H1 (cell line): ENCODE measurements at regions not wholly inside any gene's neighbourhood (a gene's known extent, or its start where the extent isn't known, plus 50 kb on each side); places are given as distances from the start of the nearest gene placed in this dataset.

Source experiments
- CTCF ChIA-PET: fragments of 300-600 bp; sonication (Branson Sonifier 250); formaldehyde crosslinking; loops from one replicate; lab custom pipeline; 2021; ENCODE audit not compliant: partially characterized antibody; lab: Charles Lee
- POLR2A ChIA-PET: fragments of 300-600 bp; sonication (Branson Sonifier 250); formaldehyde crosslinking; loops from one replicate; lab custom pipeline; 2021; ENCODE audit warnings: inconsistent platforms; ENCODE audit not compliant: partially characterized antibody; lab: Charles Lee
- DNase-seq, 2 experiments: peaks; one replicate each; pipeline versions ENCODE4 v3.0.0 to v3.0.0-alpha.2; 2010 to 2022; ENCODE audit warnings: low spot score in 2 of 2, low read depth in 1 of 2, mixed read lengths in 1 of 2
- FAIRE-seq: peaks from 2 replicates; lab custom pipeline; 2011; peaks lifted over from hg19 to GRCh38; lab: Jason Lieb, UNC
- H2AFZ ChIP-seq: 2 replicates; pipeline ENCODE4 v1.8.1; 2012; ENCODE audit warnings: low read length, inconsistent platforms
- H2AK5ac ChIP-seq: 2 replicates; pipeline ENCODE4 v1.6.1; 2013; ENCODE audit warnings: low read depth, low read length
- H2BK120ac ChIP-seq: replicated peaks from 2 replicates; pipeline ENCODE3; 2013; ENCODE audit warnings: low read depth, low read length, inconsistent platforms
- H2BK12ac ChIP-seq: 2 replicates; pipeline ENCODE4 v1.6.1; 2013; ENCODE audit warnings: low read depth, low read length
- H2BK15ac ChIP-seq: 2 replicates; pipeline ENCODE4 v1.6.1; 2013; ENCODE audit warnings: low read length
- H2BK20ac ChIP-seq: 2 replicates; pipeline ENCODE4 v1.6.1; 2013; ENCODE audit warnings: low read length
- H2BK5ac ChIP-seq: 2 replicates; pipeline ENCODE4 v1.6.1; 2013; ENCODE audit warnings: low read depth, low read length
- H3K14ac ChIP-seq: 2 replicates; pipeline ENCODE4 v1.6.1; 2013; ENCODE audit warnings: inconsistent platforms; ENCODE audit not compliant: insufficient read length
- H3K18ac ChIP-seq: 2 replicates; pipeline ENCODE4 v1.6.1; 2013; ENCODE audit warnings: low read length; ENCODE audit errors: extremely low read depth
- H3K23ac ChIP-seq: 2 replicates; pipeline ENCODE4 v1.6.1; 2013; ENCODE audit warnings: inconsistent platforms; ENCODE audit not compliant: insufficient read length
- H3K23me2 ChIP-seq: 2 replicates; pipeline ENCODE4 v1.6.1; 2013; ENCODE audit warnings: low read depth, low read length
- H3K27ac ChIP-seq: 2 replicates; pipeline ENCODE4 v1.6.1; 2011; ENCODE audit warnings: low read depth, low read length, inconsistent platforms
- H3K27me3 ChIP-seq, 4 experiments: replicated peaks in 1 of 4; 1 replicate in 1 of 4; 2 replicates in 3 of 4; pipeline versions ENCODE4 v1.6.1 to v1.8.1; 2011 to 2013; ENCODE audit warnings: low read length in 3 of 4, mild to moderate bottlenecking in 3 of 4, inconsistent platforms in 2 of 4, mixed read lengths in 2 of 4, moderate library complexity in 1 of 4; ENCODE audit not compliant: control insufficient read depth in 3 of 4, insufficient read depth in 3 of 4; ENCODE audit errors: extremely low read depth in 1 of 4
- H3K36me3 ChIP-seq, 4 experiments: 2 replicates each; pipeline versions ENCODE4 v1.6.1 to v1.8.1; 2011 to 2013; ENCODE audit warnings: mild to moderate bottlenecking in 4 of 4, low read length in 3 of 4, moderate library complexity in 2 of 4, control low read depth in 1 of 4, inconsistent platforms in 1 of 4; ENCODE audit not compliant: insufficient read depth in 4 of 4, control insufficient read depth in 2 of 4
- H3K4ac ChIP-seq: replicated peaks from 2 replicates; pipeline ENCODE3; 2013; ENCODE audit warnings: low read length, low read depth, mixed read lengths, inconsistent platforms; ENCODE audit not compliant: insufficient read length
- H3K4me1 ChIP-seq, 4 experiments: replicated peaks in 1 of 4; 1 replicate in 1 of 4; 2 replicates in 3 of 4; pipeline versions ENCODE4 v1.6.1 to v1.8.1; 2011 to 2013; ENCODE audit warnings: low read length in 3 of 4, inconsistent platforms in 2 of 4, mixed read lengths in 1 of 4; ENCODE audit not compliant: insufficient read depth in 4 of 4, control insufficient read depth in 3 of 4
- H3K4me2 ChIP-seq, 2 experiments: 2 replicates each; pipeline versions ENCODE4 v1.6.1 to v1.8.1; 2011 to 2013; ENCODE audit warnings: low read depth in 2 of 2, low read length in 2 of 2, control low read depth in 1 of 2, inconsistent platforms in 1 of 2, mild to moderate bottlenecking in 1 of 2; ENCODE audit not compliant: insufficient read depth in 1 of 2
- H3K4me3 ChIP-seq, 4 experiments: fragments of 200-600, 300-600 bp in 1 of 4; sonication (generic), shearing (Covaris generic), sonication (Bioruptor Twin) in 1 of 4; 2 replicates each; pipeline versions ENCODE4 v1.5.1 to v1.8.1; 2011 to 2016; ENCODE audit warnings: low read length in 4 of 4, low read depth in 3 of 4, control low read depth in 2 of 4, inconsistent platforms in 2 of 4, mild to moderate bottlenecking in 2 of 4, mixed read lengths in 1 of 4, moderate library complexity in 1 of 4; ENCODE audit not compliant: insufficient read depth in 2 of 4; ENCODE audit errors: extremely low read depth in 1 of 4
- H3K56ac ChIP-seq: replicated peaks from 2 replicates; pipeline ENCODE3; 2013; ENCODE audit warnings: low read depth, mild to moderate bottlenecking, mixed read lengths, low read length, inconsistent platforms; ENCODE audit not compliant: insufficient read length
- H3K79me1 ChIP-seq: 2 replicates; pipeline ENCODE4 v1.6.1; 2013; ENCODE audit warnings: low read depth, low read length, control low read depth
- H3K79me2 ChIP-seq, 2 experiments: 2 replicates each; pipeline versions ENCODE4 v1.6.1 to v1.8.1; 2012 to 2013; ENCODE audit warnings: low read length in 2 of 2, mild to moderate bottlenecking in 2 of 2, inconsistent platforms in 1 of 2; ENCODE audit not compliant: insufficient read depth in 2 of 2, control insufficient read depth in 1 of 2
- H3K9ac ChIP-seq, 4 experiments: replicated peaks in 1 of 4; 1 replicate in 1 of 4; 2 replicates in 3 of 4; pipeline versions ENCODE4 v1.6.1 to v1.8.1; 2011 to 2013; ENCODE audit warnings: low read depth in 3 of 4, low read length in 3 of 4, control low read depth in 2 of 4, mild to moderate bottlenecking in 2 of 4, moderate library complexity in 2 of 4, inconsistent platforms in 1 of 4; ENCODE audit errors: extremely low read depth in 1 of 4
- H3K9me3 ChIP-seq, 2 experiments: 2 replicates each; pipeline versions ENCODE4 v1.6.1 to v1.8.1; 2012 to 2013; ENCODE audit warnings: mild to moderate bottlenecking in 2 of 2, moderate library complexity in 2 of 2, control low read depth in 1 of 2, inconsistent platforms in 1 of 2, low read depth in 1 of 2, low read length in 1 of 2, mixed read lengths in 1 of 2; ENCODE audit not compliant: insufficient read depth in 2 of 2
- H4K20me1 ChIP-seq, 2 experiments: replicated peaks in 1 of 2; 2 replicates each; pipeline versions ENCODE3 to v1.8.1; 2011 to 2013; ENCODE audit warnings: inconsistent platforms in 2 of 2, low read length in 2 of 2, mild to moderate bottlenecking in 1 of 2; ENCODE audit not compliant: insufficient read depth in 2 of 2, control insufficient read depth in 1 of 2
- H4K5ac ChIP-seq: 2 replicates; pipeline ENCODE4 v1.6.1; 2013; ENCODE audit warnings: low read length, low read depth, mixed read lengths, inconsistent platforms; ENCODE audit not compliant: insufficient read length
- H4K8ac ChIP-seq: 2 replicates; pipeline ENCODE4 v1.8.0; 2013; ENCODE audit warnings: mild to moderate bottlenecking, moderate library complexity, low read length, inconsistent platforms; ENCODE audit not compliant: insufficient read depth; ENCODE audit errors: extremely low read depth
- H4K91ac ChIP-seq: replicated peaks from 2 replicates; pipeline ENCODE3; 2013; ENCODE audit warnings: low read length, mixed read lengths, inconsistent platforms; ENCODE audit not compliant: insufficient read length
- ATF2 ChIP-seq: IDR thresholded peaks from 2 replicates; pipeline ENCODE4 v1.6.1; 2012; ENCODE audit warnings: low read length, inconsistent platforms
- SRF ChIP-seq: IDR thresholded peaks from 2 replicates; pipeline ENCODE4 v1.6.1; 2011; ENCODE audit warnings: mild to moderate bottlenecking, low read depth, low read length, moderate library complexity
- TEAD4 ChIP-seq: IDR thresholded peaks from 2 replicates; pipeline ENCODE4 v1.6.1; 2012; ENCODE audit warnings: low read depth, low read length, inconsistent platforms, mixed read lengths
- WGBS, 2 experiments: shearing (Covaris generic) in 1 of 2; methylation state at CpG; one replicate each; pipeline versions ENCODE4 v1.1.6 to v1.1.7; 2013 to 2015; ENCODE audit warnings: low lambda C conversion rate in 2 of 2, mixed read lengths in 2 of 2, inconsistent platforms in 1 of 2, low coverage in 1 of 2, missing lambda C conversion rate in 1 of 2; ENCODE audit not compliant: insufficient replicate concordance in 2 of 2, insufficient coverage in 1 of 2, insufficient read length in 1 of 2; ENCODE audit errors: extremely low coverage in 1 of 2, missing lambda C conversion rate in 1 of 2; 5-methylcytosine and 5-hydroxymethylcytosine counted together

- no peak overlapping the region for H2AK5ac ChIP-seq
- no peak overlapping the region for H2BK20ac ChIP-seq
- FAIRE-seq (no peak), DNase-seq (no peak)
- no peak overlapping the region for H3K4me3 ChIP-seq
- H4K8ac ChIP-seq: no peak overlapping the region
- no peak overlapping the region for H3K18ac ChIP-seq
- H2BK5ac ChIP-seq: no peak overlapping the region
- H3K23me2 ChIP-seq: no peaks in the 10 kb centered on the region; the same call in 1 of the 2 replicates
- H3K4me1 ChIP-seq: no peaks in the 10 kb centered on the region
- no peaks in the 10 kb centered on the region for H4K20me1 ChIP-seq
- H3K9ac ChIP-seq: no peak overlapping the region
- POLR2A ChIA-PET: no interaction called here
- H3K27ac ChIP-seq: no peak overlapping the region
- H3K79me1 ChIP-seq: no peaks in the 10 kb centered on the region
- H2BK120ac ChIP-seq: no peak overlapping the region
- no peak overlapping the region for H2BK12ac ChIP-seq
- H3K4me2 ChIP-seq: no peak overlapping the region
- no peaks in the 10 kb centered on the region for H3K27me3 ChIP-seq
- CTCF ChIA-PET: no interaction called here
- H4K5ac ChIP-seq: no peak overlapping the region
- H2BK15ac ChIP-seq: no peak overlapping the region
- no peak overlapping the region for H3K14ac ChIP-seq
- H3K23ac ChIP-seq: no peak overlapping the region
- TF ChIP-seq TEAD4 (0 out of 2 replicates have a peak, but pooled peaks have one; percentile 35), ATF2 (no peak), SRF (no peak)
- H2AFZ ChIP-seq: no peak overlapping the region
- no peaks in the 10 kb centered on the region for H3K9me3 ChIP-seq
- no peak overlapping the region for H4K91ac ChIP-seq
- H3K56ac ChIP-seq: no peak overlapping the region
- no peak overlapping the region for H3K4ac ChIP-seq
- no peaks in the 10 kb centered on the region for H3K36me3 ChIP-seq
- H3K79me2 ChIP-seq: no peaks in the 10 kb centered on the region
- WGBS, 2 experiments: 64% methylated on average over 2 of the region's 2 CpGs; no CpG with 5 or more reads in 1 of the 2 experiments
These were observed 124.4 kb upstream of the SLC5A12 start for GRCh38 chr11:26846227-26846626.
